Upper lobe of left lung (tissue), 6 donors: ENCODE measurements at regions not wholly inside any gene's neighbourhood (a gene's known extent, or its start where the extent isn't known, plus 50 kb on each side); places are given as distances from the start of the nearest gene placed in this dataset.
A peak's percentile ranks its signal among the peaks of the same experiment; 100 is the strongest.

Source experiments
- ATAC-seq, 2 donors: fragments of 200-7000 bp; cut with Tn5 transposase; one replicate each; pipeline ENCODE4 v1.9.1; 2022; ENCODE audit warnings: mild to moderate bottlenecking in 2 of 2, moderate library complexity in 2 of 2; ENCODE audit not compliant: low FRiP score in 2 of 2
- DNase-seq, 2 donors: peaks; one replicate each; pipeline ENCODE4 v3.0.0-alpha.2; 2019 to 2020
- H3K27ac ChIP-seq, 4 donors: fragments of 200-600 bp; sonication (generic); one replicate each; pipeline ENCODE4 v1.5.1; 2016 to 2019
- H3K27me3 ChIP-seq, 4 donors: fragments of 200-600 bp; sonication (generic); one replicate each; pipeline ENCODE4 v1.5.1; 2017 to 2019
- H3K36me3 ChIP-seq, 4 donors: fragments of 200-600 bp; sonication (generic); one replicate each; pipeline ENCODE4 v1.5.1; 2016 to 2019
- H3K4me1 ChIP-seq, 4 donors: fragments of 200-600 bp; sonication (generic); one replicate each; pipeline ENCODE4 v1.5.1; 2018 to 2019
- H3K4me3 ChIP-seq, 4 donors: fragments of 200-600 bp; sonication (generic); one replicate each; pipeline ENCODE4 v1.5.1; 2017 to 2019; ENCODE audit warnings: mild to moderate bottlenecking in 2 of 4, moderate library complexity in 1 of 4
- H3K9me3 ChIP-seq, 4 donors: fragments of 200-600 bp; sonication (generic); one replicate each; pipeline ENCODE4 v1.5.1; 2018 to 2019
- CTCF ChIP-seq, 6 experiments: fragments of 450-650 bp in 4 of 6; fragments of 200-600 bp in 2 of 6; sonication (generic) in 2 of 6; IDR thresholded peaks; one replicate each; pipeline ENCODE4 v1.5.1; 2016 to 2019; ENCODE audit warnings: antibody characterized with exemption in 6 of 6
- EP300 ChIP-seq, 4 donors: sonication (generic); formaldehyde crosslinking; IDR thresholded peaks; one replicate each; pipeline ENCODE4 v1.5.1; 2017; ENCODE audit warnings: antibody characterized with exemption in 4 of 4, control low read depth in 2 of 4
- POLR2A ChIP-seq, 4 donors: fragments of 450-650 bp; IDR thresholded peaks; one replicate each; pipeline ENCODE4 v1.5.1; 2016 to 2017; ENCODE audit warnings: antibody characterized with exemption in 4 of 4, mild to moderate bottlenecking in 2 of 4
- POLR2AphosphoS5 ChIP-seq, 2 donors: sonication (generic); formaldehyde crosslinking; IDR thresholded peaks; one replicate each; pipeline ENCODE4 v1.5.1; 2017; ENCODE audit warnings: antibody characterized with exemption in 2 of 2
- WGBS, 2 donors: methylation state at CpG; one replicate each; pipeline ENCODE4 v1.1.5; 2017 to 2018; 5-methylcytosine and 5-hydroxymethylcytosine counted together
- donor health status: DM: no; HTN: no; CAD: no; lungs with moderate emphysema.
- donor health status: DM: no; HTN: yes; CAD: no; lungs with severe emphysema.

- Histone ChIP-seq H3K27me3 (no peaks in the 10 kb centered on the region), H3K4me1 (peaks cover 26 to 49% (median 35%) of the 10 kb centered on the region in 4 donors), H3K4me3 (no peak overlapping the region), H3K36me3 (peaks cover 18 to 64% (median 40%) of the 10 kb centered on the region in 4 donors), H3K9me3 (no peaks in the 10 kb centered on the region), H3K27ac (peak overlapping the region; percentile 86 to 95 (median 92))
- WGBS, 2 donors: 93% methylated on average over 28 of the region's 28 CpGs
- DNase-seq: peak in 1 of 2 donors; percentile 73
- no peak for TF ChIP-seq POLR2A (IDR thresholded peaks at IDR 0.05)
- TF ChIP-seq EP300 (IDR thresholded peaks at IDR 0.05): no peak
- TF ChIP-seq CTCF (IDR thresholded peaks at IDR 0.05): no peak
- no peak for TF ChIP-seq POLR2AphosphoS5 (IDR thresholded peaks at IDR 0.05)
- ATAC-seq: no peak
Observed at GRCh38 chr12:124420041-124420995, 125.4 kb downstream of the RFLNA start.

GRCh38 chr12:124419292-124420040, 124.6 kb downstream of the RFLNA start:
- Histone ChIP-seq H3K36me3 (peaks cover 18 to 66% (median 40%) of the 10 kb centered on the region in 4 donors), H3K4me3 (no peak overlapping the region), H3K9me3 (no peaks in the 10 kb centered on the region), H3K27me3 (no peaks in the 10 kb centered on the region), H3K4me1 (peaks cover 26 to 45% (median 31%) of the 10 kb centered on the region in 4 donors), H3K27ac (peak overlapping the region in 3 of 4 donors; percentile 18 to 69 (median 58))
- ATAC-seq (no peak), DNase-seq (peak in 1 of 2 donors; percentile 60)
- TF ChIP-seq EP300 (IDR thresholded peaks at IDR 0.05) (no peak), CTCF (IDR thresholded peaks at IDR 0.05) (no peak), POLR2AphosphoS5 (IDR thresholded peaks at IDR 0.05) (no peak), POLR2A (IDR thresholded peaks at IDR 0.05) (no peak)
- 93 to 95% methylated on average over 17 to 21 of the region's 21 CpGs for WGBS, 2 donors

GRCh38 chr12:124418791-124419190, 123.9 kb downstream of the RFLNA start:
- peaks cover 23 to 42% (median 26%) of the 10 kb centered on the region in 4 donors for H3K4me1 ChIP-seq
- DNase-seq: no peak
- H3K9me3 ChIP-seq: no peaks in the 10 kb centered on the region
- H3K36me3 ChIP-seq: peaks cover 18 to 66% (median 46%) of the 10 kb centered on the region in 4 donors
- H3K27ac ChIP-seq: peak overlapping the region in 1 of 4 donors; percentile 58
- no peak for TF ChIP-seq EP300 (IDR thresholded peaks at IDR 0.05)
- no peak for TF ChIP-seq CTCF (IDR thresholded peaks at IDR 0.05)
- no peak for TF ChIP-seq POLR2A (IDR thresholded peaks at IDR 0.05)
- TF ChIP-seq POLR2AphosphoS5 (IDR thresholded peaks at IDR 0.05): no peak
- H3K27me3 ChIP-seq: no peaks in the 10 kb centered on the region
- no peak overlapping the region for H3K4me3 ChIP-seq
- 78 to 84% methylated on average over 14 to 15 of the region's 15 CpGs for WGBS, 2 donors
- no peak for ATAC-seq

- H3K27ac ChIP-seq: no peak overlapping the region
Observed at GRCh38 chr12:124418156-124418555, 123.3 kb downstream of the RFLNA start.

More at GRCh38 chr12:124418156-124418555, 123.3 kb downstream of the RFLNA start:
- Histone ChIP-seq H3K27me3 (no peaks in the 10 kb centered on the region), H3K4me3 (no peak overlapping the region), H3K9me3 (no peaks in the 10 kb centered on the region), H3K36me3 (peaks cover 18 to 71% (median 49%) of the 10 kb centered on the region in 4 donors), H3K4me1 (peaks cover 21 to 42% (median 25%) of the 10 kb centered on the region in 4 donors)
- TF ChIP-seq POLR2AphosphoS5 (IDR thresholded peaks at IDR 0.05) (no peak), POLR2A (IDR thresholded peaks at IDR 0.05) (no peak), EP300 (IDR thresholded peaks at IDR 0.05) (no peak), CTCF (IDR thresholded peaks at IDR 0.05) (no peak)
- WGBS, 2 donors: 93 to 96% methylated on average over 8 to 13 of the region's 13 CpGs
- ATAC-seq: no peak
- DNase-seq: no peak
